ENCODE measurements at regions not wholly inside any gene's neighbourhood (a gene's known extent, or its start where the extent isn't known, plus 50 kb on each side); places are given as distances from the start of the nearest gene placed in this dataset.
A peak's percentile ranks its signal among the peaks of the same experiment; 100 is the strongest.

GRCh38 chr6:165804331-165805066 lies 141.5 kb upstream of the PDE10A start:
- DNase-seq: peak in 2 of 56 donors; percentile 6 to 63

GRCh38 chr6:165800337-165800736 lies 137.3 kb upstream of the PDE10A start:
- DNase-seq: no peak

- DNase-seq: no peak
Observed at GRCh38 chr6:165799391-165800153, 136.5 kb upstream of the PDE10A start.

- DNase-seq: no peak
Observed at GRCh38 chr6:165798991-165799390, 135.9 kb upstream of the PDE10A start.

GRCh38 chr6:165794179-165794601 lies 131.1 kb upstream of the PDE10A start:
- no peak for DNase-seq

- DNase-seq: no peak
Observed at GRCh38 chr6:165793287-165793825, 130.3 kb upstream of the PDE10A start.

GRCh38 chr6:165791876-165792437 lies 128.9 kb upstream of the PDE10A start:
- no peak for DNase-seq

GRCh38 chr6:165791306-165791705 lies 128.3 kb upstream of the PDE10A start:
- DNase-seq: no peak

GRCh38 chr6:165782812-165783211 lies 119.8 kb upstream of the PDE10A start:
- no peak for DNase-seq

GRCh38 chr6:165782134-165782533 lies 119.1 kb upstream of the PDE10A start:
- no peak for DNase-seq

- DNase-seq: no peak
Observed at GRCh38 chr6:165777680-165778079, 114.6 kb upstream of the PDE10A start.

- no peak for DNase-seq
Observed at GRCh38 chr6:165776691-165777090, 113.7 kb upstream of the PDE10A start.

GRCh38 chr6:165775721-165776120 lies 112.7 kb upstream of the PDE10A start:
- DNase-seq: no peak

GRCh38 chr6:165774903-165775601 lies 112.0 kb upstream of the PDE10A start:
- DNase-seq: no peak

- no peak for DNase-seq
Observed at GRCh38 chr6:165770397-165771082, 107.5 kb upstream of the PDE10A start.

- DNase-seq: no peak
Observed at GRCh38 chr6:165769884-165770283, 106.8 kb upstream of the PDE10A start.

GRCh38 chr6:165769401-165769800 lies 106.4 kb upstream of the PDE10A start:
- no peak for DNase-seq

- no peak for DNase-seq
Observed at GRCh38 chr6:165768961-165769360, 105.9 kb upstream of the PDE10A start.

GRCh38 chr6:165767228-165767627 lies 104.2 kb upstream of the PDE10A start:
- DNase-seq: no peak

GRCh38 chr6:165766457-165766856 lies 103.4 kb upstream of the PDE10A start:
- no peak for DNase-seq

GRCh38 chr6:165766026-165766425 lies 103.0 kb upstream of the PDE10A start:
- DNase-seq: no peak

Measured in amygdala (tissue), 56 donors.